Fibroblast of lung (primary cell): ENCODE measurements at regions not wholly inside any gene's neighbourhood (a gene's known extent, or its start where the extent isn't known, plus 50 kb on each side); places are given as distances from the start of the nearest gene placed in this dataset.

Source experiments
- CTCF ChIP-seq, 2 donors: IDR thresholded peaks in 1 of 2; conservative IDR thresholded peaks in 1 of 2; 1 replicate in 1 of 2; 2 replicates in 1 of 2; pipeline ENCODE4 v1.5.1; 2011 to 2012; ENCODE audit warnings: low read length in 2 of 2, control low read depth in 1 of 2, inconsistent platforms in 1 of 2, low read depth in 1 of 2, mild to moderate bottlenecking in 1 of 2
- EZH2 ChIP-seq: IDR thresholded peaks from 2 replicates; pipeline ENCODE4 v1.5.1; 2012; ENCODE audit warnings: low read length, control low read depth, mild to moderate bottlenecking; ENCODE audit errors: missing control alignments

- no peak for TF ChIP-seq CTCF (conservative IDR thresholded peaks at IDR 0.05 in 1 of 2, IDR thresholded peaks at IDR 0.05 in 1 of 2; ENCODE audit: low read depth in 1 of 2, low read length in 2 of 2)
- no peak for TF ChIP-seq EZH2
Observed at GRCh38 chr22:22093743-22094142, 111.2 kb upstream of the TOP3B start.
